ENCODE measurements at regions not wholly inside any gene's neighbourhood (a gene's known extent, or its start where the extent isn't known, plus 50 kb on each side); places are given as distances from the start of the nearest gene placed in this dataset.

DNA sequence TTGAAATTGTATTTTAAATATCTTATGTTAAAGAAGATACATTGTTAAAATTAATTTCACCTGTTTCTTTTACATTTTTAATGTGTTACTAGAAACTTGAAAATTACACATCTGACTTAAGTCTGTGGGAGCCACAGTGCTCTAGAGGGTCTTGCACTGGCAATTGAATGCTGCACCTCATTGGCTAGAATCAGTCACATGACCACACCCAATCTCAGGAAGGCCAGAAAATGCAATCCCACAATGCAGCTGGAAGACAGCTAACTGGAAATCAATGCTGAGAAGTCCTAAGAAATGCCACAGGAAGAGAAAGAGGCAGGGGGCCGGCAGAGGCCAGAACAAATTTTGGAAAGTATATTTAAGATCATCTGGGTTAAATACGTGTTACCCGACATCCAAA lies 189.2 kb upstream of the POU3F3 start:
- H3K4me3 ChIP-seq (ENCODE audit: control insufficient read depth, low read depth, low read length): no peak overlapping the region
- DNase-seq (ENCODE audit: low read depth): no peak
- TF ChIP-seq, protein P1, sequence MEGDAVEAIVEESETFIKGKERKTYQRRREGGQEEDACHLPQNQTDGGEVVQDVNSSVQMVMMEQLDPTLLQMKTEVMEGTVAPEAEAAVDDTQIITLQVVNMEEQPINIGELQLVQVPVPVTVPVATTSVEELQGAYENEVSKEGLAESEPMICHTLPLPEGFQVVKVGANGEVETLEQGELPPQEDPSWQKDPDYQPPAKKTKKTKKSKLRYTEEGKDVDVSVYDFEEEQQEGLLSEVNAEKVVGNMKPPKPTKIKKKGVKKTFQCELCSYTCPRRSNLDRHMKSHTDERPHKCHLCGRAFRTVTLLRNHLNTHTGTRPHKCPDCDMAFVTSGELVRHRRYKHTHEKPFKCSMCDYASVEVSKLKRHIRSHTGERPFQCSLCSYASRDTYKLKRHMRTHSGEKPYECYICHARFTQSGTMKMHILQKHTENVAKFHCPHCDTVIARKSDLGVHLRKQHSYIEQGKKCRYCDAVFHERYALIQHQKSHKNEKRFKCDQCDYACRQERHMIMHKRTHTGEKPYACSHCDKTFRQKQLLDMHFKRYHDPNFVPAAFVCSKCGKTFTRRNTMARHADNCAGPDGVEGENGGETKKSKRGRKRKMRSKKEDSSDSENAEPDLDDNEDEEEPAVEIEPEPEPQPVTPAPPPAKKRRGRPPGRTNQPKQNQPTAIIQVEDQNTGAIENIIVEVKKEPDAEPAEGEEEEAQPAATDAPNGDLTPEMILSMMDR (conservative IDR thresholded peaks at IDR 0.05; ENCODE audit: control insufficient read depth, insufficient read depth, low read depth, low read length): no peak

DNA sequence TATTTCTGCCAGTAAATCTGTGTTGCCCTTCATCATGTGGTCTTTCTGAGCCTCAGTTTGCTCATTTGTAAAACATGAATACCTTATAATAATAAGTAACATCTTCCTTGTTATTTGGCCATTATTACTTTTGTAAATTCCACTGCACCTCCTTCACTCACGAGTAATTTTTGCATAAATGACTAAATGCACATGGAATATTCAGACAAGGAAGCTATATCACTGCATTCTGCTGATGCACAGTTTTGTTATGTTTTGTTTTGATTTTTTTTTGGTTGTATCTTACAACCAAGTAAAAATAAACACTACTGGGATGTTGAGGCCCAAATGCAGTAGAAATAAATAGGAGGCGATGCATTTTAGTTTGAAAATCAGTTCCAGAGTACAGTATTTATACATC lies 185.3 kb upstream of the POU3F3 start:
- no peak overlapping the region for H3K4me3 ChIP-seq (ENCODE audit: control insufficient read depth, low read depth, low read length)
- TF ChIP-seq, protein P1 (conservative IDR thresholded peaks at IDR 0.05; ENCODE audit: control insufficient read depth, insufficient read depth, low read depth, low read length): no peak
- no peak for DNase-seq (ENCODE audit: low read depth)

DNA sequence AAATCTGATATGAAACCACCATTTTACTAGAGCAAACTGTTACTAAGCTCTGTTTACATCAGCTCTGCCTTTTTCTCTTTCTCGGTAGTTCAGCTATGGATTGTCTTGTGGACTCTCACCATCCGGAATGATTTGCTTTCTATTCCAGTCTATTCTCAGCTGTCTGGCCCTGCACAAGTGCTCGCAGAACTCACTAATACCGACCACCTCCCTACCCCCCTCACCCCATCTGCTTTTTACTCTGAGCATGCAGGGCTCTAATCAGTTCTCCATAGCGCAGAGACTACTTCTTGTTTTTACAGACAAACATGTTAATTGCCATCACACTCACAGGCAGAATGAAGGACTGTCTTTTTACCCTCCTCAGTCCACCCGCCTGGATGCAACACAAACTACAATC lies 180.7 kb upstream of the POU3F3 start:
- TF ChIP-seq, protein P1 (conservative IDR thresholded peaks at IDR 0.05; ENCODE audit: control insufficient read depth, insufficient read depth, low read depth, low read length): no peak
- no peak for DNase-seq (ENCODE audit: low read depth)
- no peak overlapping the region for H3K4me3 ChIP-seq (ENCODE audit: control insufficient read depth, low read depth, low read length)

DNA sequence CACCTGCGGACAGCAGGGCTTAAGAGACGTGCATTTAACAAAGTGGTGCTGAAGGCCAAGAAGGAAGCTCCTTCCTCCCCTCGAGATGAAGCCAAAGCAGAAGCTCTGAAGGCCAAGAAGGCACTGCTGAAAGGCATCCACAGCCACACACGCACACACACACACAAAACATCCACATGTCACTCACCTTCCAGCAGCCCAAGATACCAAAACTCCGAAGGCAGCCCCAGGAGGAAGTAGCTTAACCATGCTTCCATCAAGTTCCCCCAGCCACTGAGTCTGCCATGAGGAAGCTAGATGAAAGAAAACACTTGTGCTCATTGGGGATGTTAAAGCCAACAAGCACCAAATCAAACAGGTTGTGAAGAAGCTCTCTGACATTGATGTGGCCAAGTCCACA lies 175.7 kb upstream of the POU3F3 start:
- DNase-seq (ENCODE audit: low read depth): no peak
- TF ChIP-seq, protein P1 (conservative IDR thresholded peaks at IDR 0.05; ENCODE audit: control insufficient read depth, insufficient read depth, low read depth, low read length): no peak
- H3K4me3 ChIP-seq (ENCODE audit: control insufficient read depth, low read depth, low read length): no peak overlapping the region

DNA sequence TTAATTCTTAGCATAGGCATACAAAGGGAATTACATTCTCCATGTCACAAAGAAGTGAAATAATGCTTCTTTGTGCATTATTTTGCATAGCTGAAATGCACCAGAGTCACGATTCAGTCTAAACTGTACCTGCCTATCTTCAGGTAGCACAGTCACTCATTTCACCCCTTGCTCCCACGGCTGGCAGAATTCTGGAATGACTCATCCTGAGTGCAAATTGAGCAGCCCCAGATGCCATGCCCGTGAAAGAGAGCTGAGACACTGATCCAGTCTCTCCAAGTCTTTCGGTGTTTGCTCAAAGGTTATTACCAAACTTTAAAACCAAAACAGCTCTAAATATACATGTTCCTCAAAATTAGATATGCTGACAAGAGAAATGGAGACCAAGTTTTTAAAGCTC lies 168.3 kb upstream of the POU3F3 start:
- DNase-seq (ENCODE audit: low read depth): no peak
- no peak overlapping the region for H3K4me3 ChIP-seq (ENCODE audit: control insufficient read depth, low read depth, low read length)
- TF ChIP-seq, protein P1 (conservative IDR thresholded peaks at IDR 0.05; ENCODE audit: control insufficient read depth, insufficient read depth, low read depth, low read length): no peak

DNA sequence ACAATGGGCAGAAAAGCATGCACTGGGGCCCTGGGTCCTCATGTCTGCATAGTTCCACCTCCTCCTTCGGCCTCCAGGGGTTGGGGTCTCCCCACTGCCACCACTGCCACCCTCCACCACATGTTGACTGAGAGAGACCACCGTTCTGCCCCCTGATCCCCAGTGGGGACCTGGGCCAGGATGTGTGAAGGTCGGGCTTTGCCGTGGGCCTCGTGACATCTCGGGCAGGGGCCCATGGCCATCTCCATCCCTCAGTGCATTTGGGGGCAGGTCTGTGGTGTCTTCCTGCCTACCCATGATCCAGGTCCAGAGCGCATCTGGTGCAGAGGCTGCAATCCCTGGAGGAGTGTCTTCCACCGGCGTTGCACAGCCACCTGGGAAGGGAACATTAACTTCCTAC lies 166.8 kb upstream of the POU3F3 start:
- DNase-seq (ENCODE audit: low read depth): no peak
- H3K4me3 ChIP-seq (ENCODE audit: control insufficient read depth, low read depth, low read length): no peak overlapping the region
- TF ChIP-seq, protein P1 (conservative IDR thresholded peaks at IDR 0.05; ENCODE audit: control insufficient read depth, insufficient read depth, low read depth, low read length): no peak
